ENCODE measurements at regions not wholly inside any gene's neighbourhood (a gene's known extent, or its start where the extent isn't known, plus 50 kb on each side); places are given as distances from the start of the nearest gene placed in this dataset.

DNA sequence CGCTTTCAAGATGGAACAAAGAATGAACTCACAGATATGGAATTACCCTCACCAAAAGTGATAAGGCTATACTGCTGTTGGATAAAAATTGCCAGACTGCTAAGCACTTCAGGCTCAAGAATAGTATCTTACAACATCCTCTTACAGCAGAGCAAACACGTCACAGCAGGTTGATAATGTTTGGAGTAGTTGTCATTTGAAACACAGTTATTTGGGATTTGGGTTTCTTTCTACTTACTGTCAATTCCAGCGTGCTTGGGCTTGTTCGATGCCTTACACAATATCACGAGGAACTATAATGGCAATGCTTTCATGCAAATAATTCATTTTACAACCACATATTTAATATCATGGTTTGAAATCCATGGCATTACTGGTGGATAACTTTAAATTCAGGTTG, 1223.7 kb upstream of the AGA start:
- TF ChIP-seq, protein P1, sequence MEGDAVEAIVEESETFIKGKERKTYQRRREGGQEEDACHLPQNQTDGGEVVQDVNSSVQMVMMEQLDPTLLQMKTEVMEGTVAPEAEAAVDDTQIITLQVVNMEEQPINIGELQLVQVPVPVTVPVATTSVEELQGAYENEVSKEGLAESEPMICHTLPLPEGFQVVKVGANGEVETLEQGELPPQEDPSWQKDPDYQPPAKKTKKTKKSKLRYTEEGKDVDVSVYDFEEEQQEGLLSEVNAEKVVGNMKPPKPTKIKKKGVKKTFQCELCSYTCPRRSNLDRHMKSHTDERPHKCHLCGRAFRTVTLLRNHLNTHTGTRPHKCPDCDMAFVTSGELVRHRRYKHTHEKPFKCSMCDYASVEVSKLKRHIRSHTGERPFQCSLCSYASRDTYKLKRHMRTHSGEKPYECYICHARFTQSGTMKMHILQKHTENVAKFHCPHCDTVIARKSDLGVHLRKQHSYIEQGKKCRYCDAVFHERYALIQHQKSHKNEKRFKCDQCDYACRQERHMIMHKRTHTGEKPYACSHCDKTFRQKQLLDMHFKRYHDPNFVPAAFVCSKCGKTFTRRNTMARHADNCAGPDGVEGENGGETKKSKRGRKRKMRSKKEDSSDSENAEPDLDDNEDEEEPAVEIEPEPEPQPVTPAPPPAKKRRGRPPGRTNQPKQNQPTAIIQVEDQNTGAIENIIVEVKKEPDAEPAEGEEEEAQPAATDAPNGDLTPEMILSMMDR (conservative IDR thresholded peaks at IDR 0.05; ENCODE audit: low read depth, low read length): no peak
- no peak for TF ChIP-seq EZH2 (IDR thresholded peaks at IDR 0.05; ENCODE audit: borderline replicate concordance, low read depth, low read length, poor library complexity, severe bottlenecking)
